ENCODE measurements at regions not wholly inside any gene's neighbourhood (a gene's known extent, or its start where the extent isn't known, plus 50 kb on each side); places are given as distances from the start of the nearest gene placed in this dataset.

- no peaks in the 10 kb centered on the region for H3K36me3 Mint-ChIP-seq (ENCODE audit: low read depth, unreplicated experiment)
- TF ChIP-seq CTCF (IDR thresholded peaks at IDR 0.05; ENCODE audit: unreplicated experiment): no peak
- no peak overlapping the region for H3K27ac Mint-ChIP-seq (ENCODE audit: unreplicated experiment)
- no peaks in the 10 kb centered on the region for H3K9me3 Mint-ChIP-seq (ENCODE audit: unreplicated experiment)
- H3K27me3 Mint-ChIP-seq (ENCODE audit: unreplicated experiment): no peaks in the 10 kb centered on the region
- no peak overlapping the region for H3K4me3 Mint-ChIP-seq (ENCODE audit: unreplicated experiment)
- H3K4me1 Mint-ChIP-seq (ENCODE audit: unreplicated experiment): no peaks in the 10 kb centered on the region
- DNase-seq (ENCODE audit: low spot score): no peak
Observed at GRCh38 chr15:36208868-36209582, 370.4 kb upstream of the CDIN1 start.

- Mint-ChIP-seq H3K27ac (ENCODE audit: unreplicated experiment) (no peak overlapping the region), H3K4me3 (ENCODE audit: unreplicated experiment) (no peak overlapping the region), H3K36me3 (ENCODE audit: low read depth, unreplicated experiment) (no peaks in the 10 kb centered on the region), H3K9me3 (ENCODE audit: unreplicated experiment) (no peaks in the 10 kb centered on the region), H3K4me1 (ENCODE audit: unreplicated experiment) (no peaks in the 10 kb centered on the region), H3K27me3 (ENCODE audit: unreplicated experiment) (no peaks in the 10 kb centered on the region)
- DNase-seq (ENCODE audit: low spot score): no peak
- TF ChIP-seq CTCF (IDR thresholded peaks at IDR 0.05; ENCODE audit: unreplicated experiment): no peak
Observed at GRCh38 chr15:36210426-36210825, 369.0 kb upstream of the CDIN1 start.

GRCh38 chr15:36218322-36218721, 361.1 kb upstream of the CDIN1 start:
- no peaks in the 10 kb centered on the region for H3K36me3 Mint-ChIP-seq (ENCODE audit: low read depth, unreplicated experiment)

GRCh38 chr15:36218991-36219390, 360.4 kb upstream of the CDIN1 start:
- H3K27me3 Mint-ChIP-seq (ENCODE audit: unreplicated experiment): peaks cover 2% of the 10 kb centered on the region
- H3K36me3 Mint-ChIP-seq (ENCODE audit: low read depth, unreplicated experiment): no peaks in the 10 kb centered on the region
- H3K9me3 Mint-ChIP-seq (ENCODE audit: unreplicated experiment): no peaks in the 10 kb centered on the region
- no peak for DNase-seq (ENCODE audit: low spot score)
- no peak overlapping the region for H3K4me3 Mint-ChIP-seq (ENCODE audit: unreplicated experiment)
- H3K4me1 Mint-ChIP-seq (ENCODE audit: unreplicated experiment): no peaks in the 10 kb centered on the region
- no peak overlapping the region for H3K27ac Mint-ChIP-seq (ENCODE audit: unreplicated experiment)
- no peak for TF ChIP-seq CTCF (IDR thresholded peaks at IDR 0.05; ENCODE audit: unreplicated experiment)

More at GRCh38 chr15:36218322-36218721, 361.1 kb upstream of the CDIN1 start:
- H3K4me3 Mint-ChIP-seq (ENCODE audit: unreplicated experiment): no peak overlapping the region
- H3K27me3 Mint-ChIP-seq (ENCODE audit: unreplicated experiment): peaks cover 2% of the 10 kb centered on the region
- no peak for DNase-seq (ENCODE audit: low spot score)
- no peak for TF ChIP-seq CTCF (IDR thresholded peaks at IDR 0.05; ENCODE audit: unreplicated experiment)
- no peak overlapping the region for H3K27ac Mint-ChIP-seq (ENCODE audit: unreplicated experiment)
- H3K4me1 Mint-ChIP-seq (ENCODE audit: unreplicated experiment): no peaks in the 10 kb centered on the region
- no peaks in the 10 kb centered on the region for H3K9me3 Mint-ChIP-seq (ENCODE audit: unreplicated experiment)

GRCh38 chr15:36221992-36222391, 357.4 kb upstream of the CDIN1 start:
- Mint-ChIP-seq H3K4me1 (ENCODE audit: unreplicated experiment) (no peaks in the 10 kb centered on the region), H3K27me3 (ENCODE audit: unreplicated experiment) (peaks cover 2% of the 10 kb centered on the region), H3K27ac (ENCODE audit: unreplicated experiment) (no peak overlapping the region), H3K9me3 (ENCODE audit: unreplicated experiment) (no peaks in the 10 kb centered on the region), H3K36me3 (ENCODE audit: low read depth, unreplicated experiment) (no peaks in the 10 kb centered on the region), H3K4me3 (ENCODE audit: unreplicated experiment) (no peak overlapping the region)
- TF ChIP-seq CTCF (IDR thresholded peaks at IDR 0.05; ENCODE audit: unreplicated experiment): no peak
- no peak for DNase-seq (ENCODE audit: low spot score)
